Keratinocyte (primary cell): ENCODE measurements at regions not wholly inside any gene's neighbourhood (a gene's known extent, or its start where the extent isn't known, plus 50 kb on each side); places are given as distances from the start of the nearest gene placed in this dataset.

ENCODE experiments used
- DNase-seq: peaks from one replicate; pipeline ENCODE4 v3.0.0-alpha.2; 2011; ENCODE audit warnings: low read depth, missing footprints, low spot score
- FAIRE-seq: peaks from 2 replicates; lab custom pipeline; 2011; peaks lifted over from hg19 to GRCh38; lab: Jason Lieb, UNC
- H2AFZ ChIP-seq: 2 replicates; pipeline ENCODE4 v1.6.0; 2012; ENCODE audit warnings: low read length, control low read depth, inconsistent platforms; ENCODE audit not compliant: control insufficient read depth
- H3K27ac ChIP-seq: 2 replicates; pipeline ENCODE4 v1.5.1; 2011; ENCODE audit warnings: low read length; ENCODE audit not compliant: control insufficient read depth, insufficient read depth
- H3K27me3 ChIP-seq: 3 replicates; pipeline ENCODE4 v1.6.0; 2011; ENCODE audit warnings: low read length; ENCODE audit not compliant: control insufficient read depth, insufficient read depth; ENCODE audit errors: extremely low read depth
- H3K36me3 ChIP-seq, 2 experiments: 2 replicates in 1 of 2; 3 replicates in 1 of 2; pipeline ENCODE4 v1.5.1; 2011; ENCODE audit warnings: low read length in 2 of 2, mild to moderate bottlenecking in 1 of 2; ENCODE audit not compliant: control insufficient read depth in 2 of 2, insufficient read depth in 2 of 2; ENCODE audit errors: extremely low read depth in 1 of 2
- H3K4me1 ChIP-seq: 3 replicates; pipeline ENCODE4 v1.5.1; 2011; ENCODE audit warnings: low read length; ENCODE audit not compliant: control insufficient read depth, insufficient read depth; ENCODE audit errors: extremely low read depth
- H3K4me2 ChIP-seq: 3 replicates; pipeline ENCODE4 v1.6.0; 2011; ENCODE audit warnings: low read depth, low read length; ENCODE audit not compliant: control insufficient read depth, insufficient read depth; ENCODE audit errors: extremely low read depth
- H3K4me3 ChIP-seq, 3 experiments: fragments of 200-600 bp in 1 of 3; sonication (generic) in 1 of 3; 2 replicates in 2 of 3; 3 replicates in 1 of 3; pipeline ENCODE4 v1.5.1; 2011 to 2016; ENCODE audit warnings: low read length in 3 of 3, mild to moderate bottlenecking in 3 of 3, control low read depth in 2 of 3, inconsistent platforms in 1 of 3, low read depth in 1 of 3, mixed read lengths in 1 of 3, mixed run types in 1 of 3, moderate library complexity in 1 of 3; ENCODE audit not compliant: control insufficient read depth in 2 of 3, insufficient read depth in 2 of 3; ENCODE audit errors: extremely low read depth in 1 of 3
- H3K79me2 ChIP-seq: 2 replicates; pipeline ENCODE4 v1.6.0; 2012; ENCODE audit warnings: low read length; ENCODE audit not compliant: control insufficient read depth, insufficient read depth
- H3K9ac ChIP-seq: 3 replicates; pipeline ENCODE4 v1.6.0; 2011; ENCODE audit warnings: low read length; ENCODE audit not compliant: control insufficient read depth, insufficient read depth; ENCODE audit errors: extremely low read depth
- H3K9me1 ChIP-seq: 3 replicates; pipeline ENCODE4 v1.6.0; 2011; ENCODE audit warnings: low read length; ENCODE audit not compliant: control insufficient read depth, insufficient read depth; ENCODE audit errors: extremely low read depth
- H3K9me3 ChIP-seq: 2 replicates; pipeline ENCODE4 v1.5.1; 2012; ENCODE audit warnings: low read depth, low read length; ENCODE audit not compliant: control insufficient read depth
- H4K20me1 ChIP-seq: 3 replicates; pipeline ENCODE4 v1.6.0; 2011; ENCODE audit warnings: low read length; ENCODE audit not compliant: control insufficient read depth, insufficient read depth; ENCODE audit errors: extremely low read depth
- EZH2 ChIP-seq: IDR thresholded peaks from one replicate; pipeline ENCODE4 v1.6.1; 2012; ENCODE audit warnings: inconsistent platforms, mild to moderate bottlenecking, low read length, moderate library complexity
- dilution Hi-C: fragments of 300-500 bp; cut with MboI; formaldehyde crosslinking; loops from one replicate; pipeline ENCODE4 v1.7.0; 2020; ENCODE audit warnings: low sequenced_read_pairs; ENCODE audit not compliant: extremely low pct_ligation_motif_present
- TF ChIP-seq, protein P1 (sequence below), 3 experiments: IDR thresholded peaks in 1 of 3; conservative IDR thresholded peaks in 1 of 3; optimal IDR thresholded peaks in 1 of 3; 2 replicates in 2 of 3; 3 replicates in 1 of 3; pipeline versions ENCODE3 to v1.5.1; 2011; ENCODE audit warnings: low read length in 3 of 3, mild to moderate bottlenecking in 3 of 3, moderate library complexity in 2 of 3, control low read depth in 1 of 3, inconsistent platforms in 1 of 3; ENCODE audit not compliant: insufficient read depth in 2 of 3; ENCODE audit errors: extremely low read depth in 1 of 3

DNA sequence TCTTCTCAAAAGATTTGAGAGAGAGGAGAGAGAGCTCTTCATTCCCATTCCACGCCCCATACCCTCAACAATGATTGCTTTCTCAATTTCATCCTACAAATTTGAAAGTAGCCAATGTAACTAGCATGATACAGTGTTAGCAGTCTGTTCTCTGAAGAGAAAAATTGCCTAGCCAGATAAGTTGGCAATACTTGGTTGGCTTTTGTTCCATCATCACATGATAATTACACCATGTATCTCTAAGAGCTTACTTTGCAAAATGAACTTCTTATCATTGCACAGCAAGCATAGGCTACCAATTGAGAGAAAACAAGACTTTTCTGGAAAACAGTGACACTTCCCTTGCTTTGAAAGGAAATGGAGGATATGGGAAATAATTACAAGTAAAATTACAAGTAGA lies 68.9 kb downstream of the FSCB start:
- dilution Hi-C loops: no loop called here

DNA sequence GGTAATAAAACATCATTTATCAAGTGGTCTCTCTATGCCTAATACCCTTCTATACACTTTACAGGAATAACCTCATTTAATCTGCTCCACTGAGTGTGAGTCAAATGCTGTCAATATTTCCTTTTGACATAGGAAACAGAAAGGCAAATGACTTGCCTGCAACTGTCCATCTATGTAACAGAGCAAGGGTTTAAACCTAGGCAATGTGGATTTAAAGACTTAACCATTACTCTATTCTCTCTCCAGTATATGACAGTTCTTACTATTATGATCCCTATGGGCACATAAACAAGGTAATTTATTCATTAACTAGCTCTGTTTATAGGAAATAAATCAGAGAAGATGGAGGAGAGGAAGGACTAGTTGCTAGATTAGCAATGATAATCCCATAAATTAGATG lies 70.6 kb downstream of the FSCB start:
- H4K20me1 ChIP-seq: no peaks in the 10 kb centered on the region
- no peaks in the 10 kb centered on the region for H3K27me3 ChIP-seq
- FAIRE-seq (no peak), DNase-seq (no peak)
- H3K36me3 ChIP-seq: no peaks in the 10 kb centered on the region
- H2AFZ ChIP-seq: no peak overlapping the region
- no peaks in the 10 kb centered on the region for H3K79me2 ChIP-seq
- no peak overlapping the region for H3K4me3 ChIP-seq
- H3K9ac ChIP-seq: no peak overlapping the region
- H3K9me3 ChIP-seq: no peaks in the 10 kb centered on the region
- TF ChIP-seq, protein P1, sequence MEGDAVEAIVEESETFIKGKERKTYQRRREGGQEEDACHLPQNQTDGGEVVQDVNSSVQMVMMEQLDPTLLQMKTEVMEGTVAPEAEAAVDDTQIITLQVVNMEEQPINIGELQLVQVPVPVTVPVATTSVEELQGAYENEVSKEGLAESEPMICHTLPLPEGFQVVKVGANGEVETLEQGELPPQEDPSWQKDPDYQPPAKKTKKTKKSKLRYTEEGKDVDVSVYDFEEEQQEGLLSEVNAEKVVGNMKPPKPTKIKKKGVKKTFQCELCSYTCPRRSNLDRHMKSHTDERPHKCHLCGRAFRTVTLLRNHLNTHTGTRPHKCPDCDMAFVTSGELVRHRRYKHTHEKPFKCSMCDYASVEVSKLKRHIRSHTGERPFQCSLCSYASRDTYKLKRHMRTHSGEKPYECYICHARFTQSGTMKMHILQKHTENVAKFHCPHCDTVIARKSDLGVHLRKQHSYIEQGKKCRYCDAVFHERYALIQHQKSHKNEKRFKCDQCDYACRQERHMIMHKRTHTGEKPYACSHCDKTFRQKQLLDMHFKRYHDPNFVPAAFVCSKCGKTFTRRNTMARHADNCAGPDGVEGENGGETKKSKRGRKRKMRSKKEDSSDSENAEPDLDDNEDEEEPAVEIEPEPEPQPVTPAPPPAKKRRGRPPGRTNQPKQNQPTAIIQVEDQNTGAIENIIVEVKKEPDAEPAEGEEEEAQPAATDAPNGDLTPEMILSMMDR (optimal IDR thresholded peaks at IDR 0.05 in 1 of 3, IDR thresholded peaks at IDR 0.05 in 1 of 3, conservative IDR thresholded peaks at IDR 0.05 in 1 of 3; ENCODE audit: extremely low read depth in 1 of 3, insufficient read depth in 2 of 3, low read length in 3 of 3): no peak
- no peak for TF ChIP-seq EZH2
- no peaks in the 10 kb centered on the region for H3K9me1 ChIP-seq
- H3K27ac ChIP-seq: no peak overlapping the region
- no peaks in the 10 kb centered on the region for H3K4me1 ChIP-seq
- dilution Hi-C loops: no loop called here
- no peak overlapping the region for H3K4me2 ChIP-seq

More for the DNA sequence above, 68.9 kb downstream of the FSCB start:
- H3K36me3 ChIP-seq: no peaks in the 10 kb centered on the region
- no peak overlapping the region for H2AFZ ChIP-seq
- H4K20me1 ChIP-seq: no peaks in the 10 kb centered on the region
- H3K9me1 ChIP-seq: no peaks in the 10 kb centered on the region
- no peak overlapping the region for H3K9ac ChIP-seq
- H3K4me2 ChIP-seq: no peak overlapping the region
- TF ChIP-seq, protein P1 (optimal IDR thresholded peaks at IDR 0.05 in 1 of 3, IDR thresholded peaks at IDR 0.05 in 1 of 3, conservative IDR thresholded peaks at IDR 0.05 in 1 of 3; ENCODE audit: extremely low read depth in 1 of 3, insufficient read depth in 2 of 3, low read length in 3 of 3): no peak
- TF ChIP-seq EZH2: no peak
- no peaks in the 10 kb centered on the region for H3K9me3 ChIP-seq
- DNase-seq: no peak
- no peaks in the 10 kb centered on the region for H3K79me2 ChIP-seq
- H3K27me3 ChIP-seq: no peaks in the 10 kb centered on the region
- no peak overlapping the region for H3K4me3 ChIP-seq
- no peak for FAIRE-seq
- no peaks in the 10 kb centered on the region for H3K4me1 ChIP-seq
- H3K27ac ChIP-seq: no peak overlapping the region
